Esophagus muscularis mucosa (tissue), 4 donors: ENCODE measurements at regions not wholly inside any gene's neighbourhood (a gene's known extent, or its start where the extent isn't known, plus 50 kb on each side); places are given as distances from the start of the nearest gene placed in this dataset.

Source experiments
- DNase-seq: peaks from one replicate; pipeline ENCODE4 v3.0.0-alpha.2; 2017; ENCODE audit errors: extremely low spot score
- H3K27ac ChIP-seq, 4 donors: fragments of 200-600 bp; sonication (generic); replicated peaks in 1 of 4; 1 replicate in 3 of 4; 2 replicates in 1 of 4; pipeline ENCODE4 v1.5.1; 2016 to 2019; ENCODE audit warnings: mild to moderate bottlenecking in 1 of 4
- H3K27me3 ChIP-seq, 4 donors: fragments of 200-600 bp; sonication (generic); one replicate each; pipeline versions ENCODE4 v1.5.1 to v1.6.0; 2016 to 2019
- H3K36me3 ChIP-seq, 4 donors: fragments of 200-600 bp; sonication (generic); one replicate each; pipeline ENCODE4 v1.5.1; 2016 to 2019
- H3K4me1 ChIP-seq, 4 donors: fragments of 200-600 bp; sonication (generic); one replicate each; pipeline ENCODE4 v1.5.1; 2016 to 2019
- H3K4me3 ChIP-seq, 4 donors: fragments of 200-600 bp; sonication (generic); 1 replicate in 2 of 4; 2 replicates in 2 of 4; pipeline ENCODE4 v1.5.1; 2016 to 2019; ENCODE audit warnings: mild to moderate bottlenecking in 4 of 4, moderate library complexity in 1 of 4
- H3K9me3 ChIP-seq, 4 donors: fragments of 200-600 bp; sonication (generic); 1 replicate in 3 of 4; 2 replicates in 1 of 4; pipeline ENCODE4 v1.5.1; 2016 to 2019
- CTCF ChIP-seq, 3 experiments: fragments of 200-600 bp in 2 of 3; fragments of 450-650 bp in 1 of 3; sonication (generic) in 2 of 3; IDR thresholded peaks; one replicate each; pipeline ENCODE4 v1.5.1; 2017 to 2019; ENCODE audit warnings: antibody characterized with exemption in 3 of 3, mild to moderate bottlenecking in 2 of 3, moderate library complexity in 1 of 3
- EP300 ChIP-seq: sonication (generic); formaldehyde crosslinking; IDR thresholded peaks from one replicate; pipeline ENCODE4 v1.6.1; 2017; ENCODE audit warnings: antibody characterized with exemption
- POLR2A ChIP-seq: fragments of 450-650 bp; IDR thresholded peaks from one replicate; pipeline ENCODE4 v1.6.1; 2017; ENCODE audit warnings: antibody characterized with exemption, moderate library complexity, mild to moderate bottlenecking, low read depth
- POLR2AphosphoS5 ChIP-seq, 2 donors: sonication (generic); formaldehyde crosslinking; IDR thresholded peaks; one replicate each; pipeline ENCODE4 v1.6.1; 2017; ENCODE audit warnings: antibody characterized with exemption in 2 of 2
- WGBS: methylation state at CpG from one replicate; pipeline ENCODE4 v1.1.5; 2018; 5-methylcytosine and 5-hydroxymethylcytosine counted together
- intact Hi-C: fragments of 100-400 bp; cut with DNase I; formaldehyde crosslinking; loops from one replicate; pipeline ENCODE4 v1.15.1; 2023

GRCh38 chr14:27389402-27389801, 791.6 kb upstream of the NOVA1 start:
- intact Hi-C loops, result no loop called here
- no peaks in the 10 kb centered on the region for H3K36me3 ChIP-seq
- DNase-seq, result no peak
- H3K4me1 ChIP-seq, result no peaks in the 10 kb centered on the region
- H3K4me3 ChIP-seq, result no peak overlapping the region
- no peaks in the 10 kb centered on the region for H3K9me3 ChIP-seq
- H3K27ac ChIP-seq, result no peak overlapping the region
- TF ChIP-seq POLR2A (no peak), EP300 (no peak), POLR2AphosphoS5 (IDR thresholded peaks at IDR 0.05) (no peak), CTCF (IDR thresholded peaks at IDR 0.05) (no peak)
- 53% methylated on average over 2 of the region's 2 CpGs for WGBS
- H3K27me3 ChIP-seq, result no peaks in the 10 kb centered on the region

- intact Hi-C loops, result no loop called here
- Histone ChIP-seq H3K27me3 (no peaks in the 10 kb centered on the region), H3K4me1 (no peaks in the 10 kb centered on the region), H3K4me3 (no peak overlapping the region), H3K9me3 (no peaks in the 10 kb centered on the region), H3K36me3 (no peaks in the 10 kb centered on the region), H3K27ac (no peak overlapping the region)
- TF ChIP-seq CTCF (IDR thresholded peaks at IDR 0.05) (no peak), POLR2AphosphoS5 (IDR thresholded peaks at IDR 0.05) (no peak), EP300 (no peak), POLR2A (no peak)
- 79% methylated on average over 3 of the region's 3 CpGs for WGBS
- DNase-seq, result no peak
Measured at GRCh38 chr14:27390155-27390554, 792.3 kb upstream of the NOVA1 start.

GRCh38 chr14:27391331-27391730, 793.5 kb upstream of the NOVA1 start:
- H3K27ac ChIP-seq, result no peak overlapping the region
- no peaks in the 10 kb centered on the region for H3K4me1 ChIP-seq
- no peaks in the 10 kb centered on the region for H3K36me3 ChIP-seq
- H3K27me3 ChIP-seq, result no peaks in the 10 kb centered on the region
- intact Hi-C loops, result no loop called here
- DNase-seq, result no peak
- no peak overlapping the region for H3K4me3 ChIP-seq
- no peaks in the 10 kb centered on the region for H3K9me3 ChIP-seq
- WGBS, result 75% methylated on average over 4 of the region's 4 CpGs
- TF ChIP-seq POLR2AphosphoS5 (IDR thresholded peaks at IDR 0.05), result no peak
- no peak for TF ChIP-seq CTCF (IDR thresholded peaks at IDR 0.05)
- TF ChIP-seq POLR2A, result no peak
- no peak for TF ChIP-seq EP300

- no peak for DNase-seq
Measured at GRCh38 chr14:27392153-27392552, 794.3 kb upstream of the NOVA1 start.

More at GRCh38 chr14:27392153-27392552, 794.3 kb upstream of the NOVA1 start:
- intact Hi-C loops, result no loop called here
- Histone ChIP-seq H3K4me3 (no peak overlapping the region), H3K9me3 (no peaks in the 10 kb centered on the region), H3K36me3 (no peaks in the 10 kb centered on the region), H3K4me1 (no peaks in the 10 kb centered on the region), H3K27me3 (no peaks in the 10 kb centered on the region), H3K27ac (no peak overlapping the region)
- TF ChIP-seq CTCF (IDR thresholded peaks at IDR 0.05) (no peak), EP300 (no peak), POLR2A (no peak), POLR2AphosphoS5 (IDR thresholded peaks at IDR 0.05) (no peak)
- 77% methylated on average over 1 of the region's 1 CpG for WGBS
